ENCODE measurements at regions not wholly inside any gene's neighbourhood (a gene's known extent, or its start where the extent isn't known, plus 50 kb on each side); places are given as distances from the start of the nearest gene placed in this dataset.

- Mint-ChIP-seq H3K4me1 (no peaks in the 10 kb centered on the region), H3K4me3 (no peak overlapping the region), H3K9me3 (no peaks in the 10 kb centered on the region), H3K36me3 (ENCODE audit: insufficient read depth) (peaks cover 2% of the 10 kb centered on the region), H3K27me3 (peaks cover 43% of the 10 kb centered on the region), H3K27ac (ENCODE audit: low read depth) (no peak overlapping the region)
- ATAC-seq (replicated peaks; ENCODE audit: extremely low read depth, poor library complexity, severe bottlenecking) (no peak), DNase-seq (ENCODE audit: low spot score in 2 of 2) (no peak)
Measured at GRCh38 chr20:40798066-40798465, 109.0 kb upstream of the MAFB start.

DNA sequence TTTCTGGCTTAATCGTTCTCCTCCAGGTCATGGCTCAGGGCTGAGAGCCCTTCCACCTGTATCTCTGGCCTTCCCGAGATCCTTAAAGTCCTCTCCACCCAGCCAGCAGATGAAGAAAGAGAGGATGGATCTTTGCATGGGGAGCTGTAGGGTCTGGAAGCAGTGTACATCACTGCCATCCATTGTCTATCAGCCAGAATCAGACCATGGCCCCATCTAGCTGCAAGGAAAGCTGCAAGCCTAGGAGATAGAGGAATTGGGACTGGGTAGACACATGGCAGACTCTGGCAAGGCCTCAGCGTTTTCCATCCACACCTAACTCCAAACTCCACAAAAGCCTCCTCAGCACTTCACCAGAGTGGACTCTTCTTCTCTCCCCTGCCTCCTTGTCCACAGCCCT lies 113.8 kb upstream of the MAFB start:
- no peak overlapping the region for H3K4me3 Mint-ChIP-seq
- H3K4me1 Mint-ChIP-seq = peaks cover 5% of the 10 kb centered on the region
- H3K9me3 Mint-ChIP-seq = no peaks in the 10 kb centered on the region
- DNase-seq (ENCODE audit: low spot score in 2 of 2) (no peak), ATAC-seq (replicated peaks; ENCODE audit: extremely low read depth, poor library complexity, severe bottlenecking) (no peak)
- peaks cover 35% of the 10 kb centered on the region for H3K27me3 Mint-ChIP-seq
- no peaks in the 10 kb centered on the region for H3K36me3 Mint-ChIP-seq (ENCODE audit: insufficient read depth)
- no peak overlapping the region for H3K27ac Mint-ChIP-seq (ENCODE audit: low read depth)

GRCh38 chr20:40803381-40803780 lies 114.3 kb upstream of the MAFB start:
- ATAC-seq (replicated peaks; ENCODE audit: extremely low read depth, poor library complexity, severe bottlenecking) = no peak
- Mint-ChIP-seq H3K4me3 (no peak overlapping the region), H3K4me1 (peaks cover 5% of the 10 kb centered on the region), H3K9me3 (no peaks in the 10 kb centered on the region), H3K36me3 (ENCODE audit: insufficient read depth) (no peaks in the 10 kb centered on the region), H3K27me3 (peaks cover 32% of the 10 kb centered on the region), H3K27ac (ENCODE audit: low read depth) (no peak overlapping the region)
- DNase-seq (ENCODE audit: low spot score in 2 of 2) = no peak

GRCh38 chr20:40805592-40805991 lies 116.6 kb upstream of the MAFB start:
- no peaks in the 10 kb centered on the region for H3K9me3 Mint-ChIP-seq
- H3K27ac Mint-ChIP-seq (ENCODE audit: low read depth) = no peak overlapping the region
- no peak for ATAC-seq (replicated peaks; ENCODE audit: extremely low read depth, poor library complexity, severe bottlenecking)
- no peaks in the 10 kb centered on the region for H3K36me3 Mint-ChIP-seq (ENCODE audit: insufficient read depth)
- H3K27me3 Mint-ChIP-seq = peaks cover 32% of the 10 kb centered on the region
- H3K4me3 Mint-ChIP-seq = no peak overlapping the region
- peaks cover 5% of the 10 kb centered on the region for H3K4me1 Mint-ChIP-seq
- DNase-seq (ENCODE audit: low spot score in 2 of 2) = no peak

DNA sequence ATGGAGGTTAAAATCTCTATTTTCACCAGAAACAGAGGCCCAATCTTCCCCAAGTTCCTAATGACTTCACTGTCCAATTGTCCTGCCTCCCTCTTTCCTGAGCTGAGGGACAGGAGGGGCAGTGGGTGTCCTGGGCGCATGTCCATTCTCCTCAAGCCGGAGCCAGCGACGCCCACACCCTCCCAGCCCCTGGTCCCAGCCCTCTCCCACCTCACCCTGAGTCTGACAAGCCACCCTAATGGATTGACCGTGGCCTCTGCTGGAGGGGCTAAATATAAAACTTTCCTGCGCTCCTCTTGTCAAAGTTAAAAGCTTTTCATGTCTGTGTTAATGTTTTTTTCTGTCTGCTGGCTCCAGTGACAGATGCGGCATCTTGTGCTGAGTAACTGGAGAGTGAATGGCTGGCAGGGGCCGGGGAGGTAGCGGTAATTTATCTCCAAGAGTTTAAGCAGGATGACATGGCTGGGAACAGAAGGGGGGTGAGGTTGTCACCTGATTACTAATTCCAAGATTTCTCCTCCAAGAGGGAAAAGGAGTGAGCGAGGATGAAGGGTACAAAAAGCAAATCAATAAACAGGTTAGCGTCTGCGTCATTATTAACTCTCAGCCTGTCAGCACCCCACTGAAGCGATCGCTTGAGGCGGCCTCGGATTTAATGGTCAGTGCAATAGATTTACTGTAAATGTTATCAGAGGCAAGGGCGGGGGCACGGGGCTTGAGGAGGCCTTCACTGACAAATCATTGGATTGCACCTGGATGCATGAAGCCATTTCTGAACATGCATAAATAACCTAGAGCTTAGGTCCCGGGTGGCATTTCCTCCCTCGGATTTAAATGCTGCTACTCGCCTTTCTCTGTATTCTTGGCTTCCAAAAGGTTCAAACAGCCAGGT lies 118.1 kb upstream of the MAFB start:
- Mint-ChIP-seq H3K36me3 (ENCODE audit: insufficient read depth) (no peaks in the 10 kb centered on the region), H3K4me3 (no peak overlapping the region), H3K9me3 (no peaks in the 10 kb centered on the region), H3K4me1 (peaks cover 5% of the 10 kb centered on the region), H3K27ac (ENCODE audit: low read depth) (no peak overlapping the region), H3K27me3 (peaks cover 32% of the 10 kb centered on the region)
- no peak for DNase-seq (ENCODE audit: low spot score in 2 of 2)
- no peak for ATAC-seq (replicated peaks; ENCODE audit: extremely low read depth, poor library complexity, severe bottlenecking)

DNA sequence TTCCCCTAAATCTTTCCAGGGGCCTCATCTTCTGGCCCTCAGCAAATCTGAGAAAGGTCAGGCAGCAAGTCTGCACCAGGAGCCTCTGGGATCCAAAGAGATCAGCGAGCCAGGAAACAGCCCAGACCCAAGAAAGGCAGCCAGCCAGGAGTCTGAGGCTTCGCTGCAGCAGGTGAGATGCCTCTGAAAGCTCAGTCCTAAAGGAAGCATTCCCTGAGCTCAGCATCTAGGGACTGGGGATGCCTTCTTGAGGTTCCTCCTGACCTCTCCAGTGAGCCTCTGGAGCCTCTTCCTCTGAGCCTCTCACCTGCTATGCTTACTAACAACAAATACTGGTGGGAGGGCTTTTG lies 118.8 kb upstream of the MAFB start:
- DNase-seq (ENCODE audit: low spot score in 2 of 2) (no peak), ATAC-seq (replicated peaks; ENCODE audit: extremely low read depth, poor library complexity, severe bottlenecking) (no peak)
- Mint-ChIP-seq H3K27me3 (peaks cover 28% of the 10 kb centered on the region), H3K9me3 (no peaks in the 10 kb centered on the region), H3K27ac (ENCODE audit: low read depth) (no peak overlapping the region), H3K4me3 (no peak overlapping the region), H3K36me3 (ENCODE audit: insufficient read depth) (no peaks in the 10 kb centered on the region), H3K4me1 (peaks cover 5% of the 10 kb centered on the region)

- Mint-ChIP-seq H3K27ac (ENCODE audit: low read depth) (no peak overlapping the region), H3K4me3 (no peak overlapping the region), H3K27me3 (peaks cover 25% of the 10 kb centered on the region), H3K9me3 (no peaks in the 10 kb centered on the region), H3K36me3 (ENCODE audit: insufficient read depth) (no peaks in the 10 kb centered on the region), H3K4me1 (peaks cover 5% of the 10 kb centered on the region)
- DNase-seq (ENCODE audit: low spot score in 2 of 2) (no peak), ATAC-seq (replicated peaks; ENCODE audit: extremely low read depth, poor library complexity, severe bottlenecking) (no peak)
Measured at GRCh38 chr20:40808936-40809335, 119.9 kb upstream of the MAFB start.

- no peak for ATAC-seq (replicated peaks; ENCODE audit: extremely low read depth, poor library complexity, severe bottlenecking)
- no peak overlapping the region for H3K4me3 Mint-ChIP-seq
- H3K4me1 Mint-ChIP-seq = peaks cover 5% of the 10 kb centered on the region
- DNase-seq (ENCODE audit: low spot score in 2 of 2) = no peak
- peaks cover 23% of the 10 kb centered on the region for H3K27me3 Mint-ChIP-seq
- no peak overlapping the region for H3K27ac Mint-ChIP-seq (ENCODE audit: low read depth)
- H3K36me3 Mint-ChIP-seq (ENCODE audit: insufficient read depth) = no peaks in the 10 kb centered on the region
- H3K9me3 Mint-ChIP-seq = no peaks in the 10 kb centered on the region
Measured at GRCh38 chr20:40809361-40809760, 120.3 kb upstream of the MAFB start.

GRCh38 chr20:40810332-40811000 lies 121.4 kb upstream of the MAFB start:
- DNase-seq (ENCODE audit: low spot score in 2 of 2) (no peak), ATAC-seq (replicated peaks; ENCODE audit: extremely low read depth, poor library complexity, severe bottlenecking) (no peak)
- Mint-ChIP-seq H3K4me3 (no peak overlapping the region), H3K9me3 (no peaks in the 10 kb centered on the region), H3K4me1 (peaks cover 4% of the 10 kb centered on the region), H3K36me3 (ENCODE audit: insufficient read depth) (no peaks in the 10 kb centered on the region), H3K27me3 (peaks cover 12% of the 10 kb centered on the region), H3K27ac (ENCODE audit: low read depth) (no peak overlapping the region)

DNA sequence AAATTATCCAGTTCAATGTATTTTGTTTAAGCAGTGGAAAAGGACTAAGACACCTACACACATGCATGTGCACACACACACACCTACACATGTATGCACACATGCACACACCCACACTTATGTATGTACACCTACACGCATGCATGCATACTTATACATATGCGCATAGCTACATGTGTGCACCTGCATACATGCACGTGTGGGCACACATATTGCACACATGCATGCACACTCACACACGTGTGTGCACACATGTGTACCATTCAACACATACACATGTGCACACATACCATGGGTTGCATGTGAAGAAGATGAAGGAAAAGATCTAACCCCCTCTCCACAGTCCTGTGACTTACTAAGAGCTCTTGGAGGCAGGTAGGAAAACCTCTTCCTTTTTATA lies 122.0 kb upstream of the MAFB start:
- Mint-ChIP-seq H3K27me3 (peaks cover 7% of the 10 kb centered on the region), H3K4me1 (no peaks in the 10 kb centered on the region), H3K4me3 (no peak overlapping the region), H3K27ac (ENCODE audit: low read depth) (no peak overlapping the region), H3K36me3 (ENCODE audit: insufficient read depth) (no peaks in the 10 kb centered on the region), H3K9me3 (no peaks in the 10 kb centered on the region)
- no peak for DNase-seq (ENCODE audit: low spot score in 2 of 2)
- ATAC-seq (replicated peaks; ENCODE audit: extremely low read depth, poor library complexity, severe bottlenecking) = no peak

GRCh38 chr20:40811660-40812414 lies 122.8 kb upstream of the MAFB start:
- DNase-seq (ENCODE audit: low spot score in 2 of 2) = no peak
- no peaks in the 10 kb centered on the region for H3K4me1 Mint-ChIP-seq
- no peaks in the 10 kb centered on the region for H3K27me3 Mint-ChIP-seq
- no peak for ATAC-seq (replicated peaks; ENCODE audit: extremely low read depth, poor library complexity, severe bottlenecking)
- no peak overlapping the region for H3K4me3 Mint-ChIP-seq
- H3K27ac Mint-ChIP-seq (ENCODE audit: low read depth) = no peak overlapping the region
- H3K36me3 Mint-ChIP-seq (ENCODE audit: insufficient read depth) = no peaks in the 10 kb centered on the region
- no peaks in the 10 kb centered on the region for H3K9me3 Mint-ChIP-seq

- ATAC-seq (replicated peaks; ENCODE audit: extremely low read depth, poor library complexity, severe bottlenecking) = no peak
- no peak for DNase-seq (ENCODE audit: low spot score in 2 of 2)
- no peaks in the 10 kb centered on the region for H3K36me3 Mint-ChIP-seq (ENCODE audit: insufficient read depth)
- H3K4me1 Mint-ChIP-seq = no peaks in the 10 kb centered on the region
- H3K9me3 Mint-ChIP-seq = no peaks in the 10 kb centered on the region
- no peaks in the 10 kb centered on the region for H3K27me3 Mint-ChIP-seq
- H3K4me3 Mint-ChIP-seq = no peak overlapping the region
- H3K27ac Mint-ChIP-seq (ENCODE audit: low read depth) = no peak overlapping the region
Measured at GRCh38 chr20:40812415-40812925, 123.4 kb upstream of the MAFB start.
